Right ventricle myocardium inferior (tissue), 1 donor: ENCODE measurements at regions not wholly inside any gene's neighbourhood (a gene's known extent, or its start where the extent isn't known, plus 50 kb on each side); places are given as distances from the start of the nearest gene placed in this dataset.

Experiments
- ATAC-seq: fragments of 200-7000 bp; cut with Tn5 transposase; one replicate; pipeline ENCODE4 v1.9.1; 2020; ENCODE audit warnings: mild to moderate bottlenecking, moderate library complexity
- DNase-seq: peaks from one replicate; pipeline ENCODE4 v3.0.0; 2021; ENCODE audit errors: missing footprints
- intact Hi-C: fragments of 100-400 bp; cut with DNase I; formaldehyde crosslinking; loops from one replicate; pipeline ENCODE4 v1.11.0; 2022
- donor health status: DM: no; HTN: yes; CAD: no; lungs with severe emphysema.

DNA sequence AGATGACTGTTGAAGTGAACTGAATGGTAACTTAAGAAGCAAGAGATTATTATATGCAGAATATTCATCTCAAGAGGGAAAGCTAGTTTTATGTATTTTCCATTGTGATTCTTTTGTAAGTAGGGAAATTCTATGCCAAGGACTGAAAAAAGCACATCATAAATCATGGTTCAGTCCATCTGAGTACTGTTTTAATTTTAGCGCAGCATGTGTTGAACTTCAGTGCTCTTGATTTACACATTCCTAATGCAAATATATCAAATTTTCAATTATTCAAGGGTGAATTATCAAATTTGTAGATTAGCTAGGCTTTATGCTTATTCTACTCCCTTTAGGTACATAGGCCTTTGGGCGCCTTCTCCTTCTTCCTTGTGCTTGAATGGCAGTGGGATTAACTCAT is 50.3 kb upstream of the TCF12 start:
- intact Hi-C loops = loop anchor here (2.0 kb wide), 1 partner anchor 47 kb away; no protein-coding TSS in a partner anchor
- DNase-seq (no peak), ATAC-seq (no peak)

DNA sequence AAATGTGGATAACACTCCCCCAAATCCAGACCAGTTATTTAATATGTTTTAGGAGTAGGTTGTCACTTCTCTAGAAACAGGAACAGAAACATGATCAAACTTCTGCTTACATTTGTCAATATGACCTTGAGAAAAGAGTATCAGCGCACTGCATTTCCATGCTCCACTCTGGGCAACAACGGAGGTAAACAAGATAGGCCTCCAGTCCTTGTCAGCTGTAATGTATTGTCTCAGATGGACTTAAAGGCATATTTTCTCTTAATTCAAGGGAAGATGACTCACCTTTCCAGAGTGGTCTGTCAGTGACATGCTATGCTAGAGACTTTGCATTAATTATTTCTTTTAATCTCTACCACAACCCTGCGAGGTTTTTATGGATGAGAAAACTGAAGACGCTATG is 51.6 kb upstream of the TCF12 start:
- ATAC-seq = no peak
- intact Hi-C loops = no loop called here
- DNase-seq = no peak

DNA sequence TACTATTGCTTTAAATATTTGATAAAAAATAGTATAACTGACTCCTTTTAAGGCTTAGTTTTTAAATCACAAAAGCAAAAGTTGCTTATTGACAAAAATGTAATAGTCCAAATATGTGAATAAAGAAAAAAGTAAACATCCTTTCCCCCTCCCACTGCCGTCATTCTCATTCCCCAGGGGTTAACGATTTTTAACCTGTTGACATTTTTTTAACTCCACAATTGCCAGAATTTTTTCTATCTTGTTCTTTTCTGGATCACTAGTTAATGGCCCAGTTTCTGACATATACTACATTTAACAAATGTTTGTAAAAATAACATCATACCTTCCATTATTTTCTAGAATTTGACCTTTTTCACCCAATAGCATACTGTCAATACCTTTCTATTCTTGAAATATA is 60.6 kb upstream of the TCF12 start:
- ATAC-seq = no peak
- intact Hi-C loops = no loop called here
- no peak for DNase-seq

DNA sequence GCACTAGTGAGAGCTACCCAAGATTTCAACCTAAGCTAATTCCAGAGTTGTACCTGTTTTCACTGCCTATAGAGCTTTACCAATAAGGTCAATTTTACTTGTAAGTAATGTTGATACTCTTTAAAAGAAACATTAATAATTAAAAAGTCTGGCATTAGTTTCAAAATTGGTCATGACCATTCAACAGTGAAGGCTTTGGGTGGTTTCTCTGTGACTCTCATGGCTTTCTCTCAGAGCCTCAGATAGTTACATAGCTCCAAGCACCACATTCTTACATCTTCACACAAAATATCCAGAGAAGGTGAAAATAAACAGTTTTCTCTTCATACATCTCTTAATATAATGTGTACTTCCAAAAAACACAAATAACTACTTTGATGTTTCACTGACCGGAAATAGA is 61.5 kb upstream of the TCF12 start:
- intact Hi-C loops = no loop called here
- ATAC-seq (no peak), DNase-seq (no peak)

DNA sequence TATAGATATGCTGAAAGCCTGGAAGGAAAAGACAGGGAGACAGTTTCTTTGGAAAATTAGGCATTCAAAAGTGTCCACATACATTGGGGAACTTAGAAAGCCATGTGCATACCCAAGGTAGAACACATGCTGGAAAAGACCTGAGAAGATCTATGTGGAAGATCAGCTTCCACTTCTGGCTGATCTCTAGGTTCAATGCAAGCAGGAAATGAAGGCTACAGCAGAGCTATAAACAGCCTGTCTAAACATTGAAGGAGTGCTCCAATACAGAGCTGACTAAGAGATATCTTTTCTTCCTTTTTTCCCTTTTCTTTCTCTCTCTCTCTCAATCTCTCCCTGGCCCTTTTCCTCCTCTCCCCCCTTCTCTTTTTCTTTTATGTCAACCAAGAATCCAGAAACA is 73.6 kb upstream of the TCF12 start:
- intact Hi-C loops = no loop called here

DNA sequence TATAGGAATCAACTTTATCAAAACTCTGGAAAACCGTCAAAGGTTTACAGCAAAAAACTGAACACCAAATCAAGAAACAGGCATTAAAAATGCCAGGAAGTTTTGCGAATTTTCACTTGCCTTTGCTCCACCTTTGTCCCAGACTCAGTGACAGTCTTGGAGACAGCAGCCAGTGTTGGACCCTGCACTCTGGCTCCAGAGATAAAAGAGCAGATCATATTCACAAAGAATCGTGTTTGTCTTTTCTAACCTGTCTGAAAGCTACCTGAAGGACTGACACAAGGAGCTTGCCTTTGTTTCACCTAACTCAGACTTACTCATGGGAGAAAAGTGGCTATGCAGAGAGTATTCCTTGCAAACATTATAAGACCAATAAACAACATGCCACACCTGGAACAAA is 74.0 kb upstream of the TCF12 start:
- no peak for ATAC-seq
- DNase-seq = no peak
- intact Hi-C loops = no loop called here

More for the DNA sequence above, 73.6 kb upstream of the TCF12 start:
- DNase-seq = no peak
- ATAC-seq = no peak

DNA sequence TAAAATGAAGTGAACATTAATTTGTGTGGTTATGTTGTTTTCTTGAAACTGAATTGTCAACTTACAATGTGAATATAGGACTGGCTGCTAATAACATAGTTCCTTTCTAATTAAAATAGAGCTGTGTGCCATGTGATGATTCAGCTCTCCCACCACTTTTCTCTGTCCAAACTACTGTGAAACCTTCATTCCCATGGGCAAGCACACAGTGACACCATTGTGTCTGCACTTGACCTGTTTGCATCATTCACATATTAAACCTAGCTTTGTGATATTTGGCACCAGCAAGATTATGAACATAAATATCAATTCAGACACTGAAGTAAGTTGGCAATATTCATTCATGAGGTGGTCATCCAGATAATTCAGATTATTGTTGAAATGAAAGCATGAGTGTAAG is 78.8 kb upstream of the TCF12 start:
- DNase-seq (no peak), ATAC-seq (no peak)
- intact Hi-C loops = no loop called here

DNA sequence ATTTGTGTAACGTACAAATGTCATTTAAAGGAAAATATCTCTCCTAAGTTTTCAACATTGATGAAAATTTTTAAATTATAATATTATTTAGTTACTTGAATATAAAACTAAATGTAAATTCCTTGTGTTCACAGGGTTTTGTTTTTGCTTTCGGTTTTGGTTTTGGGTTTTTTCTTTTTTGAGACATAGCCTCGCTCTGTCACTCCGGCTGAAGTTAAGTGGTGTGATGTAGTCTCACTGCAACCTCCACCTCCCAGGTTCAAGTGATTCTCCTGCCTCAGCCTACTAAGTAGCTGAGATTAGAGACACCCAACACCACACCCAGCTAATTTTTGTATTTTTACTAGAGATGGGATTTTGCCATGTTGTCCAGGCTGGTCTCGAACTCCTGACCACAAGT is 79.3 kb upstream of the TCF12 start:
- ATAC-seq (no peak), DNase-seq (no peak)
- intact Hi-C loops = no loop called here

DNA sequence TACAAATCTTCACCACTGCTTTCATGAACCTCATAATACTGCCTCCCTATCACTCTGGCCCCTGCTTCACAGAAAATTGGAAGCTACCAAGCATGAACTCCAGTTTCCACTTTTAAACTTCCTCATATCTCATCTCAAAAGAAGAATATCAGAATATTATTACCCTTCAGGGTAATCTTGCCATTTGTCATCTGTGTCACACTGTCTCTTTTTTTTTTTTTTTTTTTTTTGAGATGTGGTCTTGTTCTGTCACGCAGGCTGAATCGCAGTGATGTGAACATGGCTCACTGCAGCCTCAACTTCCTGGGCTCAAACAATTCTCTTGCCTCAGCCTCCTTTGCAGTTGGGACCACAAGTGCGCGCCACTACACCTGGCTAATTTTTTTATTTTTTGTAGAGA is 80.4 kb upstream of the TCF12 start:
- intact Hi-C loops = no loop called here
- DNase-seq (no peak), ATAC-seq (no peak)

DNA sequence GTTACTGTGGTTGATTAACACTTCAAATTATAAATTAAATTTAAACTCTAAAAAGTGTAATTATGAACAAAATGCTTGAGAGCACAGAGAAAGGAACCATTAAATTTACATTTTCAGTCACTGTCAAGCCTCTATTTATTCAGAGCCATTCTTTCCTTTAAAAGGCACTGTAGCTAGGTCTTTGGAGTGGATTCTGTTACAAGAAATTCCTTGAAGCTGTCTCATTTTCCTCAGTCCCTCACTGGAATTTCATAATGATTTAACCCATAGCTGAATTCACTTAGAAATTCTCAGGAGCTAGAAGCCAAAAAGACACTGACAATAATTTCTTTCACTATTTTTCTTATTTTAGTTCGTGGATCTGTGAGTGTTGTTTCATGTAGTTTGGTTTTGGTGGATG is 81.2 kb upstream of the TCF12 start:
- no peak for DNase-seq
- no peak for ATAC-seq
- intact Hi-C loops = no loop called here

DNA sequence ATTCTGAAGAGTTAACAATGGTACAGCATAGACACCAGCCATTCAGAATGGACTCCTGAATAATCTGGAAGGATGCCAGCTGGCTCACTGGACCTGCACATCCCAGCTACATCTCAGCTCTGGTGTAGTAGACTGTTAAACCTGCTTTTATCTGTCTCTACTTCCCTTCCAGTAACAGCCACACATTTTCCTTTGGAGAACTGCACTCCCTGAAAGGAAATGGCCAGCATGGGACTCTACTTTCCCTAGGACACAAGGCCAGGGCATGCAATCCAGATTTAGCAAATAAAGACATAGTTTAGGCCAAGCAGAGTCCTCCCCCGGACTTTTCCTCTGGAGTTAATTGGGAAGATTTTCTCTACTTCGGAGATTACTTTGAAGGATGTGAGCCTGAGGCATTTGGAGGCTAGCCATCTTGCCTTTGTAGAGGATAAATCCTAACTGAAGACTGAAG is 82.7 kb upstream of the TCF12 start:
- intact Hi-C loops = no loop called here
- ATAC-seq (peak; percentile 39), DNase-seq (no peak)

DNA sequence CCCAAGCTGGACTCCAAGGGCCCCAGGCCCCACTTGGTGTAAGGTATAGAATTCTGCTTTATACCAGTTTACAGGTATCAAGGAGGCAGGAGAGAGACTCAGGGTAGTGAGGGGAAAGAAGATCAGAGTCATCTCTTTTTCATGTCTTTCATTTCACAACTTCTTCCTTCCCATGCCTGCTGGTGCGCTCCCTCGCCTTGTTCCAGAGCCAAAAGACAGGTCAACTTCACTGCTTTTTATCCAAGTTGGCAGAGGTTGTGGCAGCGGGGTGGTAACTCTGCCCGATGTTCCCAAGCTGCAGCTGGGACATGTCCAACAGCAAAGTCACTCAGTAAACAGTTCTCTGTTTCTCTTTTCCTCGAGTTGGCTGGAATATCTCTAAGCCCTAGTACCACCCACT is 86.3 kb upstream of the TCF12 start:
- DNase-seq (peak; percentile 73), ATAC-seq (peak; percentile 86)
- intact Hi-C loops = no loop called here

DNA sequence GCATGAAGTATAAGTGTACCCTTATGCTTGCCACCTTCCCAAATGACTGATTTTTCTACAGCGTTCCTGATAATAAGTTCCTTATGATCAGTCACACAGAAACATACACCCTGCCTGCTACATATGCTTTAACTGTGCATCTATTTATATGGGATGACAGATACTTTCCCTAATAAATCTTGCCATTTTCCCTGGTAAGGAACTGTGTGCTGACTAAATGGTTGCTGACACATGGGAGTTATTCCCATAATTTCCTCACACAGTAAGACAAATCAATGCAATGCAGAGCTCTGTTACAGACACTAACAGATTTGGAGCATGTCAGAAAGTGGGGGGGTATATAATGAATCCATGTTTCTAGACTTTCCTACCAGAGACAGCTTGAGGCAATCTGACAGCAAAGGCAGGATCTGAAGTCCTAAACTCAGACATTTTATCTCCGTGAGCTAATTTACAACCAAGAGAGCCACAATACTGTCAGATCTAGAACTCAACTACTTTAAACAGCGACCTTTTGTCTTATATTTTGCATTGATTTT is 86.9 kb upstream of the TCF12 start:
- DNase-seq (no peak), ATAC-seq (no peak)
- intact Hi-C loops = no loop called here

DNA sequence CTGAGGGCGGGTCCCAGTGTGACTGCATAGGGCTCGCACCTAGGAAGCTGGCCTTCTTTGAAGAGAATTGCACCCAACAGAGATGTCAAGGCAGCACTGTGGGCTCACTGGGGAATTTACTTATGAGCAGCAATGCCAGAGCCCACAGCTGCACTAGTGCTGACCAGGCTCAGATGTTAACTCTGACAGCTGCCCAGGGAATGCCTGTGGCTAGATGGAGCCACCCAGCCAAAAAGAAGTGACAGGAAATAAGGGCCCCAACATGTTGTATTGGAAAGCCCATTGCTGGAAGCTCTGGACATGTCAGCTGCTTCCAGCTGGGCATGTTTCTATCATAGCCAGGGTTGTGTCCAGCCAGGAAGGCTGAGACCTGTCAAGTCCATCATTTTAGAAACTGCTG is 90.9 kb upstream of the ZNF280D start:
- ATAC-seq = no peak
- DNase-seq = no peak
- intact Hi-C loops = loop anchor here (5.0 kb wide), 3 partner anchors 93 to 388 kb away; partner anchors contain the start of gene TCF12

DNA sequence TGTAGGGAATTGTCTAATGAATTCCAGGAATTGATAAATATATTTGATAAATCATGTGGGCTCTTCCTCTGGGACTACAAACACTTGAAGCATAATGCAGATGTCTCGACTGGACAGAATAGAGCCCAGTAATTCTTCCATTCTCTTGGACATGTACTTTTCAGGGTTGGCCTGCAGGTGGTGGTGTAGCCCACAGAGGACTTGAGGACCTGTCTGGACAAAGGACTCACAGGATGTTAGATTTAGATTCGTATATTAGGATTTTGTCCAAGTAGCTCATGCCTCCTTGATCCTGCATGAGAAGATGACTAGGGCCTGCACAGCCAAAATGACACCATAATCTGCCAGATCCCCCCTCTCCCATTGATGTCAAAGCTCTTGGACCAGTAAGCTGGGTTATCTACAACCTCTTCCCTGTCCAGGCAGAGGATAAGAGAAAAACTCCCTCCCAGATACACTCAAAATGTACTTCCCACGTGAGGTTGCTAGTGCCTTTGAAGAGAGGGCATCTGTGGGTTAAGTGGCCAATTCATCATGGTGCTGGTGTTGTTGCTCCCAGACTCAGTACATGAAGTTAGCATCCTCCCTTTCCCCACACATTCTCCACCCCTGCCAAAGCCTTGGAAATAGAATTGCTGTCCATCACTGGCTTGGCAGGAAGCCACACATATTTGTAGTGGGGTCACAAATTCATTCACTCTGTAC is 88.6 kb upstream of the ZNF280D start:
- intact Hi-C loops = loop anchor here (2.0 to 5.0 kb wide), 5 partner anchors 47 to 485 kb away; partner anchors contain the start of gene TCF12
- DNase-seq (no peak), ATAC-seq (peak; percentile 74)

DNA sequence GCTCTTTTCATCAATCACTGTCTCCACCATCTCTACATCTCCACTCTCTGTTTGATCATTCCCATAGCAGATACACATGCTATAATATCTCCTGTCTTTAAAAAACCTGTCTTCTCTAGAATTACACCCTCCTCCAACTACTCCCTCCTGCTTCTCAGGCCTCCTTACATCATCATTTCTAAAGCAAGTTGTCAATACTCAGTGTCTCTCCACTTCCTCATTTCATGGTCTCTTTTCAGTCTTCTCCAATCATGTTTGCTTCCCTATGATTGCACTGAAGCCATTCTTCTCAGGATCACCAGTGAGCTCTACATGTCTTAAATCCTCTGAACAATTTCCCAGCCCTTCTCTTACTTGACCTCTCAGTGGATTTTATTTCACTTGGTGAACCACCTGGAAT is 87.0 kb upstream of the ZNF280D start:
- ATAC-seq (no peak), DNase-seq (no peak)
- intact Hi-C loops = loop anchor here (2.0 to 5.0 kb wide), 4 partner anchors 48 to 392 kb away; partner anchors contain the start of gene TCF12

DNA sequence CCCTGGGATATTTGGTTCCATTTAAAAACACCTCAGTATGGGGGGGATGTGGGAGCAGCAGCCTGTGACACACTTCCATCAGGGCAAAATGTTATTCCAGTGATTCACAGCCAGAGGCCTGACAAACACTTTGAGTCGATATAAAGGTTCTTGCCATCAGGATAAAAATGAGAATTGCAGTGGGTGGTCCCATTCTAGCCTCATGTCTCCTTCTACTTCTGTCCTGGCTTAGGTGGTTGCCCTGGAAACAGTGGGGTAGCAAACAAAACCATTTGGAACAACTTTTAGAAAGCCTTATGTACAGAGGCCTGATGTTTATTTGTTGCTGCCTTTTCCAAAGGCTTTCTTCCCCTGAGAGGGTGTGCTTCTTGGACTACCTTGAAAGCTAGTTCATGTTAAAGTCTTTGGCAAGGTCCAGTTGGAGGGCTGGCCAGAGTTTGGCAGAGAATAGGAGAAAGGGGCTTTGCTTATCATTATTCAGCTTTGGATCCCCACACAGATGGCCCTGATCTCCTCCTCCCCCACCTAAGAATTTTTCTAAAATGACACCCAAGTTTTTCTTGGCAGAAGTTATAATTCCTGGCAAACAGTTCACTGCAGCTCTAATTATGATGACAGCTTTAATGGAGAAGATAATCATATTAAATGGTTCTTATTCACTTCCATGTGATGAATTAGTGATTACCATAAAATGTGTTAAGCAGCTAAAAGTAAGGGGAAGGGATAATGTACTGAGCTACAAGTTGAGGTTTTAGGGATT is 84.2 kb upstream of the ZNF280D start:
- ATAC-seq = no peak
- intact Hi-C loops = no loop called here
- no peak for DNase-seq

DNA sequence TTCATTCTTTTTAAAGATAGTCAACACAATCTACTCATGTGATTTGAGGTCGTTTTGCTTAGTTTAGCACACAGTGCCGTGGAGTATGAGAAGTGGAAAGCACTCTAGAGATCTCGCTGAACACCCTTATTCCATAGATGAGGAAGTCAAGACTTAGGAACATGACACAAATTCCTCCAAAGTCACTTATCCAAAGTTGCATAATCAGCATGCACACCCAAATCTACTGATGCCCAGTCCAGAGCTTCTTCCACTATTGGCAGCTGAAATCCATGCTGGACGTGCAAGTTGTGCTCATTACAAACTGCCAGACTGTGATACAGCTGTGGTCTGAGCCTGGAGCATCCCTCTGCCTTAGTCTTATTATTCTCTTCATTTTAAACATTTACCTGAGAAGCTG is 83.5 kb upstream of the ZNF280D start:
- peak; percentile 15 for ATAC-seq
- intact Hi-C loops = no loop called here
- DNase-seq = no peak

DNA sequence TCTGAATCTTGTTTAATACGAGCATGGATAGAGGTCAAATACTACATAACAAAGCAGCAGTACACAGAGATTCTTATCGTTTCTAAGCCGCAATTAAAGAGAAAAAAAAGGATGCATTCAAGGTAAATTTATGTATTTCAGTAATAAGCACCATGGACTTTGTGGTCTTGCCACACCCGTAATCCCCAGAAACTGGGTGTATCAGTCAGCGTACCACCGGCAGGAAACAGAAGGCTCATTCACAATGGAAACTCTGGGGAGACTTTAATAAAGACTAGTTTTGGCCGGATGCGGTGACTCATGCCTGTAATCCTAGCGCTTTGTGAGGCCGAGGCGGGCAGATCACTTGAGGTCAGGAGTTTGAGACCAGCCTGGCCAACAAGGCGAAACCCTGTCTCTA is 81.9 kb upstream of the ZNF280D start:
- DNase-seq (no peak), ATAC-seq (no peak)
- intact Hi-C loops = no loop called here

DNA sequence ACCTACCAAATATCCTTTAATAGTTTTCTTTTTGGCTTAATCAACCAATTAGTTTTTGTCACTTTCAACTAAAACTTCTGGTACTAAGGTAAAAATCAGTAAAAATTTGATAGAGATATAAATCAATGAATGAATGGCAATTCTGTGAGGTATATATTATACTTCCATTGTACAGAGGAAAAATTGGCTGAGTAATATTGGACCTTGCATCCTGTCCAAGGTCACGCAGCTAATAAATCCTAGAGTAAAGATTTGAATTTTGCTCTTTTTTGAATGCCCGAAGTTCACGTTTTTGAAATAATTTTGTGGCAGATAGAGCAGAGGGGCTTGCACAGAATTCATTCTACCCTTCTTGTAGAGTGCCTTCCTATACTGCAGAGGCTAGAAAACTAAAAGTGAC is 81.1 kb upstream of the ZNF280D start:
- no peak for ATAC-seq
- intact Hi-C loops = loop anchor here (5.0 kb wide), 1 partner anchor 82 kb away; the partner anchor contains the start of gene ZNF280D
- no peak for DNase-seq
